ENCODE measurements at regions not wholly inside any gene's neighbourhood (a gene's known extent, or its start where the extent isn't known, plus 50 kb on each side); places are given as distances from the start of the nearest gene placed in this dataset.

DNA sequence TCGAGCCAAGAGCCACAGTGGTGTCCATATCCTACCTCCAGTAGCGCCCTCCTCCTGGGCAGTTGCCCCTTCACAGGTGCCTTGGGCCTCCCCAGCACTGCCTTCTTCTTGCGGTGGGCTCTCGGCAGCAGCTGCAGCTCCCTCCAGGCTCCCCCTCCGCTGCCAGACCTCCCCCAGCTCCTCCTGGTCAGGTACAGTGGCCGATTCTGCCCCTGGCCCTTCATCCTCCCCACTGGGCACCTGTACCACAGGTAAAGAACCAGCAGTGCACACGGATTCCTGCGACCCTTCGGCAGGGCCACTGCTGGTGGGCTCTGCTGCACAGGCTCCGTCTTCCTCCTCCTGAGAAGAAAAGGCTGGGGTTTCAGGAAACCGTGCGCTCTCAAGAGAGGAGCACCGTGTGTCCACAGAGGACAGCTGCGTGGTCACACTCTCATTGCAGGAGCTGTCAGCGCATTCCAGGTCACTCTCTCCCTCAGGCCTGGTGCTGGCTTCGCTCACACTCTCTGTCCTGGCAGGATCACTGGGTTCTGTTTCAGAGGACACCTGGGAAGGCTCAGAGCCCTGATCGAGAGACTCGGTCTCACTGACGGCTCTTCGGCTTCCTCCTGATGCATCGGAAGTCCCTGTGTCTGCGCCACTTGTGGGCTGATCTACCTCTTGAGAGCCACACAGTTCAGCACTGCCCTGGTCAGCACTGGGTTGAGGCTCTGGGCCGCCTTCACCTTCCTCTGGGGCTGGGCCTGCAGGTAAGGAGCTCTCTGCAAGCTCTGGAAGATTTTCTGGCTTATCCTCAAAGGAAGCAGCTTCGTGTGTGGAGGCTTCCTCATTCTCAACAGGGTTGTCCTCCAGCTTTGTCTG is 147.4 kb upstream of the STK17B start:
- no peak for DNase-seq
- Mint-ChIP-seq H3K36me3 (no peaks in the 10 kb centered on the region), H3K4me3 (no peak overlapping the region), H3K4me1 (no peaks in the 10 kb centered on the region), H3K27me3 (ENCODE audit: low read depth in 3 of 3) (peaks cover 1 to 9% (median 4%) of the 10 kb centered on the region in 3 donors), H3K27ac (no peak overlapping the region), H3K9me3 (peaks cover 0 to 5% (median 0%) of the 10 kb centered on the region in 7 donors)
- H3K9ac ChIP-seq (ENCODE audit: insufficient read depth, low read length, poor library complexity, severe bottlenecking), result no peak overlapping the region
- H3K36me3 ChIP-seq (replicated peaks in 1 of 2; ENCODE audit: control insufficient read depth in 1 of 2, insufficient read depth in 2 of 2, low read length in 2 of 2), result no peaks in the 10 kb centered on the region
- no peak overlapping the region for H3K27ac ChIP-seq (ENCODE audit: low read depth in 1 of 2, low read length in 2 of 2)
- H3K9me3 ChIP-seq (replicated peaks in 1 of 2; ENCODE audit: control insufficient read depth in 1 of 2, insufficient read depth in 1 of 2, low read length in 2 of 2), result no peaks in the 10 kb centered on the region
- TF ChIP-seq, protein P1, sequence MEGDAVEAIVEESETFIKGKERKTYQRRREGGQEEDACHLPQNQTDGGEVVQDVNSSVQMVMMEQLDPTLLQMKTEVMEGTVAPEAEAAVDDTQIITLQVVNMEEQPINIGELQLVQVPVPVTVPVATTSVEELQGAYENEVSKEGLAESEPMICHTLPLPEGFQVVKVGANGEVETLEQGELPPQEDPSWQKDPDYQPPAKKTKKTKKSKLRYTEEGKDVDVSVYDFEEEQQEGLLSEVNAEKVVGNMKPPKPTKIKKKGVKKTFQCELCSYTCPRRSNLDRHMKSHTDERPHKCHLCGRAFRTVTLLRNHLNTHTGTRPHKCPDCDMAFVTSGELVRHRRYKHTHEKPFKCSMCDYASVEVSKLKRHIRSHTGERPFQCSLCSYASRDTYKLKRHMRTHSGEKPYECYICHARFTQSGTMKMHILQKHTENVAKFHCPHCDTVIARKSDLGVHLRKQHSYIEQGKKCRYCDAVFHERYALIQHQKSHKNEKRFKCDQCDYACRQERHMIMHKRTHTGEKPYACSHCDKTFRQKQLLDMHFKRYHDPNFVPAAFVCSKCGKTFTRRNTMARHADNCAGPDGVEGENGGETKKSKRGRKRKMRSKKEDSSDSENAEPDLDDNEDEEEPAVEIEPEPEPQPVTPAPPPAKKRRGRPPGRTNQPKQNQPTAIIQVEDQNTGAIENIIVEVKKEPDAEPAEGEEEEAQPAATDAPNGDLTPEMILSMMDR (IDR thresholded peaks at IDR 0.05), result no peak
- no peak overlapping the region for H3K4me3 ChIP-seq (replicated peaks in 1 of 3; ENCODE audit: low read depth in 2 of 3, low read length in 3 of 3)
- no peaks in the 10 kb centered on the region for H3K4me1 ChIP-seq (ENCODE audit: control insufficient read depth in 1 of 2, insufficient read depth in 2 of 2, low read length in 2 of 2)
- no peaks in the 10 kb centered on the region for H4K20me1 ChIP-seq (ENCODE audit: insufficient read depth, low read length)
- 93% methylated on average over 22 of the region's 24 CpGs for WGBS (ENCODE audit: insufficient coverage)
- H3K79me2 ChIP-seq (ENCODE audit: insufficient read depth, low read length), result no peaks in the 10 kb centered on the region
- no peak overlapping the region for H3K4me2 ChIP-seq (replicated peaks; ENCODE audit: extremely low read depth, low read length, poor library complexity, severe bottlenecking)
- no peaks in the 10 kb centered on the region for H3K27me3 ChIP-seq (ENCODE audit: control insufficient read depth in 2 of 2, insufficient read depth in 2 of 2, low read length in 2 of 2)
- no peak overlapping the region for H2AFZ ChIP-seq (ENCODE audit: insufficient read depth, low read depth, low read length, poor library complexity, severe bottlenecking)
- intact Hi-C loops (cut with micrococcal nuclease), result no loop called here

DNA sequence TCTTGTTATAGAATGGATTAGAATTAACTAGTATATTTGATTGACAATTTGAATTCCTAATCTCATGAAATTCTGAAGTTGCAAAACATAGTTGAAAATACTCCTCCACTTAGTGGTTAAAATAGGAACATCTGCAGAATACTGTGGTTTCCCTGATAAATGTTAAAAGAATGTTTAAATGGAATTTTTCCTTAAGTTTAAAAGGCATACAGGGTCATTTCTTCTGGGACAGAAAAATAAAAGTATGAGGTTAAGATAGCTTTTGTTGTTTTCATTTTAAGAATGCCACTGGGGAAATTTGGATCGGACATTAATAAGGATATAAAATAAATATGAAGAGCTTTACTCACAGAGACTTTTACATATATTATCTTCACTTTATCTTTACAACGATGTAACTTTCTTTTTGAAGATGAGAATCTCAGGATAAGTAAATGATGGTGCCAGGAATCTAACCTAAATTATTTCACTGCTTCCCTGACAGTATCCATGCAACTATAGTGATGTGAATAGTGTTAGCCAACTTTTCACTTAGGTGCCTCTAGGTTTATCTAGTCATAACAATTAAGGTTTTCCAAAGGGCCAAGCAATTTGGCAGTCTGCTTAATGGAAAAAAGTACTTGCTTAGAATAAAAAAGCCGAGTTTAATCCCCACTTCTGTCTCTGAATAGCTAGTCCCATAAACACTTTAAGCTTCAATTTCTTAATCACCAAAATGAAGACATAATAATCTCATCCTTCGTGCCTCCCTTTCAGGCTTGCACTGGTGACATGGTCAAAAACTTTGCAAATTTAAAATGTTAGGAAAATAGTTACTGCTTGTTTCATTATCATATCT is 151.8 kb upstream of the STK17B start:
- no peak overlapping the region for H2AFZ ChIP-seq (ENCODE audit: insufficient read depth, low read depth, low read length, poor library complexity, severe bottlenecking)
- intact Hi-C loops (cut with micrococcal nuclease), result no loop called here
- H3K4me1 Mint-ChIP-seq, result no peaks in the 10 kb centered on the region
- H3K27me3 ChIP-seq (ENCODE audit: control insufficient read depth in 2 of 2, insufficient read depth in 2 of 2, low read length in 2 of 2), result no peaks in the 10 kb centered on the region
- H3K36me3 Mint-ChIP-seq, result no peaks in the 10 kb centered on the region
- no peaks in the 10 kb centered on the region for H4K20me1 ChIP-seq (ENCODE audit: insufficient read depth, low read length)
- H3K9ac ChIP-seq (ENCODE audit: insufficient read depth, low read length, poor library complexity, severe bottlenecking), result no peak overlapping the region
- no peaks in the 10 kb centered on the region for H3K79me2 ChIP-seq (ENCODE audit: insufficient read depth, low read length)
- no peak overlapping the region for H3K4me3 ChIP-seq (replicated peaks in 1 of 3; ENCODE audit: low read depth in 2 of 3, low read length in 3 of 3)
- H3K9me3 ChIP-seq (replicated peaks in 1 of 2; ENCODE audit: control insufficient read depth in 1 of 2, insufficient read depth in 1 of 2, low read length in 2 of 2), result no peaks in the 10 kb centered on the region
- H3K27me3 Mint-ChIP-seq (ENCODE audit: low read depth in 3 of 3), result peaks cover 0 to 9% (median 4%) of the 10 kb centered on the region in 3 donors
- no peaks in the 10 kb centered on the region for H3K4me1 ChIP-seq (ENCODE audit: control insufficient read depth in 1 of 2, insufficient read depth in 2 of 2, low read length in 2 of 2)
- no CpG with 5 or more reads among the region's 4 CpGs for WGBS (ENCODE audit: insufficient coverage)
- H3K36me3 ChIP-seq (replicated peaks in 1 of 2; ENCODE audit: control insufficient read depth in 1 of 2, insufficient read depth in 2 of 2, low read length in 2 of 2), result no peaks in the 10 kb centered on the region
- H3K27ac ChIP-seq (ENCODE audit: low read depth in 1 of 2, low read length in 2 of 2), result no peak overlapping the region
- DNase-seq, result no peak
- no peak overlapping the region for H3K4me2 ChIP-seq (replicated peaks; ENCODE audit: extremely low read depth, low read length, poor library complexity, severe bottlenecking)
- no peak overlapping the region for H3K27ac Mint-ChIP-seq
- no peak overlapping the region for H3K4me3 Mint-ChIP-seq
- peaks cover 0 to 5% (median 0%) of the 10 kb centered on the region in 7 donors for H3K9me3 Mint-ChIP-seq
- TF ChIP-seq, protein P1 (IDR thresholded peaks at IDR 0.05), result no peak

Data from CD14-positive monocyte (primary cell).